OCI-M1 (cell line): ENCODE measurements at regions not wholly inside any gene's neighbourhood (a gene's known extent, or its start where the extent isn't known, plus 50 kb on each side); places are given as distances from the start of the nearest gene placed in this dataset.

ENCODE experiments used
- DNase-seq: peaks from one replicate; lab custom pipeline; 2025; lab: John Stamatoyannopoulos, UW

- DNase-seq, result no peak
These were observed 243.2 kb downstream of the PTBP2 start for GRCh38 chr1:96964761-96965160.

DNA sequence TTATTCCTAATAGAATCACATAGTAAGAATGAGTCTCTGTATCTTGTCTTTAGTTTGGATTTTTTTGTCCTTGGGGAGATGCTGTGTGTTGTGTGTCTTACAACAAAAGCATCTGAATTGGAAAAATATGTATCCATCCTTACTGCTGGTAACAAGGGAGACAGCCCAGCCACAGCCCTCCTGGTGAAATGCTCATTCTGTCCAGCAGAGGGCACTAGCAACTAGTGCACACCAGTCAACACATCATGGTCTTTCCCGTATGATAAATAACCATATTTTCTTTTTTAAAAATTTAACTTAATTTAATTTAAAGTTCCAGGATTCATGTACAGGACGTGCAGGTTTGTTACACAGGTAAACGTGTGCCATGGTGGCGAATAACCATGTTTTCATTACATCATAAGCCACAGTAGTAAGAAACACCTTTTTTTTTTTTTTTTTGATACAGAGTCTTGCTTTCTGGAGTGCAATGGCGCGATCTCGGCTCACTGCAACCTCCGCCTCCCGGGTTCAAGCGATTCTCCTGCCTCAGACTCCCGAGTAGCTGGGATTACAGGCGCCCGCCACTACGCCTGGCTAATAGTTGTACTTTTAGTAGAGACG lies 245.1 kb downstream of the PTBP2 start:
- peak; percentile 86 for DNase-seq

- DNase-seq, result no peak
These were observed 245.7 kb downstream of the PTBP2 start for GRCh38 chr1:96967311-96967710.

DNA sequence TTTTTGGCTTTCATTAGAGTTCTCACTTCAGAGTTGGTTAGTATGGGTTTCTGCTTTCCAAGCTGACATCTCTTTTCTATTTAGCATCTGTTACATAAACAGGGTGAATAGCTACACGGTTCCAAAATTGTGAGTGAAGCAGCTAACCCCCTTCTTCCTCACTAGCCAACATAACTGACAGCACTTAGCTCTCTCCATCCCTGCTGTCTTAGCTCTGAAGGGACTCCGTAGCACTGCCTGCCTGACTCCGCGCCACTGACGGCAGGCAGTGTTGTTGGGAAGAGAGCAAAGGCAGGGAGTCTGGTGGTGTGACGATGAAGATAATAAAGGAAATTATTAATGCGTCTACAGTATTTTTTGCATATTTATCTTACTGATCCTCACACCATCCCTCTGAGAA lies 247.0 kb downstream of the PTBP2 start:
- DNase-seq, result no peak

DNA sequence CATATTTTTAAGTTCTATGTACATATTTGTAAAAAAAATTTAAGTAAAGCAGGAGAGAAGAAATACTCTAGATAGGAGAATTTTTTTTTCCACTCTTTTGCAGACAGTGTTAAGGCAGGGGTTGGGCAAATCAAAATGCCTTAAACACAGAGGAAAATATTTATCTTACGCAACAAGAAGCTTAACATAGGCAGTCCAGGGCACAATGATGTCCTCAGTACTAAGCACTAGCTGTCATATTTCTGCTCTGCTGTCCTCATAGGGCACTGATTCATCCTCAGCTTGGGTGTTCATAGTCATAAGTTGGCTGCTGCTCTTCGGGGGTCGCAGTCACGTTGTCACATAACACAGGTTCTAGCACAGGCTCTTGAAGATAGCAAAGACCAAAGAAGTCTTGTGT lies 247.4 kb downstream of the PTBP2 start:
- no peak for DNase-seq

DNA sequence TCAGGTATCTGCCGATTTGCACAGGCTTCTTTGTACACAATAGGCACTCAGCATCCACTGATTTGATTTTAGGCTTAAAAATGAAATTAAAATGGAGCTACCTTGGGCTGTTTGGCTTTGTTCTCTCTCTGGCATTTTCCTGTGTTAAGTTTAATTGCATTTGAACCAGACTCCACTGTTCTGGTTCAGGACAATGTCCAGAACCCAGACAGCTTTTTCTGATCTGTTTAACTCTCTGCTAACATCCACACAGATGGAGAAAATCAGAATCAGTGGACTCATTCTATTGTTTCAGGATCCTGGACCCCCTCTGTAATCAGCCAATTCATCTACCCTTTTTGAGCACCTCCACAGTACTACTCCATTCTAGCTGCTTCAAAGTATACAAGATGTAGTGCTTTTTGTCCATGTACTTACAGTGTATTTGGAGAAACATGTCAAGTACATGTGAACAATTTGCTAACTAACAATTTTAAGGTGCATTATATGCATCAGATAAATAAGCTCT lies 248.1 kb downstream of the PTBP2 start:
- no peak for DNase-seq

GRCh38 chr1:96971439-96971838 lies 249.9 kb downstream of the PTBP2 start:
- no peak for DNase-seq

- peak; percentile 30 for DNase-seq
These were observed 250.4 kb downstream of the PTBP2 start for GRCh38 chr1:96971849-96972602.

DNA sequence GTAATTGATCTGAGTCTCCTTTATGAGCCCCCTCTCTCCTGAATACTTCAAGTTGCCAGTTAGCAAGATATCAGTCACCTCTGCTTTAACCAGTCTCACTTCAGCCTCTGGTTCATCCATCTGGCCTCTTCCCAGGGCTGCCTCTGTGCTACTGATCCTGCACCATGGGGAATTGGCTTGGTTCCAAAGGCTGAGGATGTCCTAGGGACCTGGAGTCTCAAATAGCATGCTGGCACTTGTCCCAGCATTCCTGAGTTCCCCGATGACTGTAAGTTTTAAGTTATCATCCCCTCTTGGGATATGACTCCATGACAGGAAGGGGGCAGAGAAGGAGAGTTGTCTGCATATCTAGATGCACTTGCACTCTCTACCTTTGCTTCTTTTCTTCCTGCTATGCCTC lies 252.0 kb downstream of the PTBP2 start:
- DNase-seq, result no peak

DNA sequence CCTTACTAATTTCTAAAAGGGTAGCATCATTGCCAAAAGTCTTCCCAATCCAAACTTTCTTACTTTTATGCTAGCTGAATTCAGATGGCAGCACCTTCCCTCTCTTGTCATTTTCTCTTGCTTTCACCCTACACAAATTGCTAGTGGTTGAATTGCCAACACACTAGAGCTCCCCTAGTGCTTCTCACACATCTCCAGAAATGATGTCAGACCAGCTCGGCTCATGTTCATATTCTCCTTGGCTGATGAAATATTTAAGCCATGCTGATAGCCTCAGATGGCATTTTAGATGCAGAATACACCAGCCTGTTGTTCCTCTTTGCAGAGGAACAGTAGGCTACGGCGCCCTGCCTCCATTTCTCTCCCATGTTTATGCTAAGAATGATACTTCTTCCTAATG lies 256.9 kb downstream of the PTBP2 start:
- peak; percentile 34 for DNase-seq

DNA sequence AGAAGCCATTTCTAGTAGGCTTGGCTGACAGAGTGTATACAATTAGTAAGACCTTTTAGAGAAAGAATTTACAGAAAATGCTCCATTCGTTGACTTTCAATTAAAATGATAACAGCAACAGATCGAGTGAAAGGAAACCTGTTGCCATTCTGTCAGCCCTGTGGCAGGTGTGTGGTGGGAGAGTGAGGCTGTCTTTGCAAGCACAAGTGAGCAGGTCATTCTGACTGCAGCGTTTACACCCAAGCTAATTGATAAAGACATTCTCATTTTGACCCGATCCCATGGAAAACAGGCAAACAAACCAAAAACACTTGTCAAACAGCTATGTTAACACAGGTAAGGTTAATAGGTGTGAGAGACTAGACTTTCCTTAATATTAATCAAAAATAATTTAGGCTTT lies 257.3 kb downstream of the PTBP2 start:
- DNase-seq, result no peak

- DNase-seq, result no peak
These were observed 258.0 kb downstream of the PTBP2 start for GRCh38 chr1:96979304-96980268.

GRCh38 chr1:96980448-96980847 lies 258.9 kb downstream of the PTBP2 start:
- no peak for DNase-seq

DNA sequence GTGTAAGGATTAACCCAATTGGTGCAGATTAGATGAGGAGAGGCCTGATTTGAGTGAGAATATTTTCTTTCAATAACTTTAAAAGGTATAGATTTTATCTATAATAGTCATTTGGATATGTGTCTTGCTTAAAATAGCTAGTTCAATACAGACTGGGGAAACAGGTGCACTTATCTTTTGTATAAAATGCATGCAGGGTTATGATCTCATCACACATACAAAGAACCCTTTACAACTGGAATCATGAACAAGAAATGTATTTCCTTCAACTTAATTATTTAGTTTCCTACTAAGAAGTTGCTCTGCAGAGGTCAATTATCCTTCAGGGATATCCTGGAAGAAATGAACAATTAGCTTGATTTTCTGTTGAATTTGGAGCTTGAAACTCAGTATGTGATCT lies 259.6 kb downstream of the PTBP2 start:
- no peak for DNase-seq

GRCh38 chr1:96982118-96982517 lies 260.5 kb downstream of the PTBP2 start:
- DNase-seq, result no peak

DNA sequence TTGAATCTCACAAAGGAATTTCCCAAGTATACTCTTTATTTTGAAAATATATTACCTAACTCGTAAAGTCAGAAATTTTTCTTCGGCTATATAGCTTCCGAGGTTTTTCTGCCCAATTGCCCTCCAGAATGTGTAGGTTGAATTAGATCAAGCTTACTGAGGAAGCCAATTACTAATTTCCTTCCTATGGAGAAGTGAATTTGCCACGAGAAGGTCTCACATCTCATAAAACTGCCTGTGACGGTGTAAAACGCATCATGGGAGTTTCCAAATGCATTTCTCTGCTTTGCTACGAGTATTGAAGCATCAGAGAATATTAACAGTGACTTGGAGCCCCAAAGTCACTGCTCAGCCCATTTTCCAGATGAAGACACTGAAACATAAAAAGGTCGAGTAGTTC lies 262.3 kb downstream of the PTBP2 start:
- DNase-seq, result no peak

GRCh38 chr1:96987186-96987703 lies 265.7 kb downstream of the PTBP2 start:
- DNase-seq, result no peak

DNA sequence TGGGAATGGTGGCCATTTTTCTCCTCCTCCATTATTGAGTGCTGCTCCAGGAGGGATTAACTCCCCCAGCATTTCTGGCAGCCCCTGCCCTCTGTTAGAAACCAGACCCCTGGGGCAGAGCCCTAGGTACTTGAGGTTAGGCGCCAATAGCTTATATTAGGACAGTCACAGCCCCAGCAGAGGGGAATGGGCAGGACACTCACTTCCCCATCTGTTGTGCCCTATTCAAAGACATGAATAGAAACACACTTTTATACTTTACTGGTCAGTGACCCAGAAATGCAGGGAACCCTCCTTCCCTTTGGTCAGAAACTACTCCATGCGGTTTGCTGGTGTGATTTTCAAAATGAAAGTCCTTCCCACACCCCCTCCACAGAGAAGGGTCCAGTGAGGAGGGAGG lies 267.7 kb downstream of the PTBP2 start:
- DNase-seq, result no peak

DNA sequence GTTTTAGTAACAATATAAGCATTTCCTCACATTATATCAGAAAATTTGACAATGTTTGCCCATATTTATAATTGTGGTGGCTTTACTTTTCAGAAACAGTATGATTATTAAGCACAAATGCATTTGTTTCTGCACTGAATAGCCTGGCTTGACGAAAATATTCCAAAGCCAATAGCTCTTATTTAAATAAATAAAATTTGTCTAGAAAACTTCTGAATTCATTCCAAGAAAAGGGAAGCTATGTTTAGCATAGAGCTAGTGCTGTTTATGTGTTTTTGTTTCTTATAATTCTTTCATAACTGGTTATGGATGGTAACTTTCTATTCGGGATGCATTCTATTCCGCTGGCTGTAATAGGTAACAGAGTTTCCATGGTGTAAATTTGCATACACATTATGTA lies 268.6 kb downstream of the PTBP2 start:
- no peak for DNase-seq

GRCh38 chr1:96991261-96991660 lies 269.7 kb downstream of the PTBP2 start:
- DNase-seq, result no peak

DNA sequence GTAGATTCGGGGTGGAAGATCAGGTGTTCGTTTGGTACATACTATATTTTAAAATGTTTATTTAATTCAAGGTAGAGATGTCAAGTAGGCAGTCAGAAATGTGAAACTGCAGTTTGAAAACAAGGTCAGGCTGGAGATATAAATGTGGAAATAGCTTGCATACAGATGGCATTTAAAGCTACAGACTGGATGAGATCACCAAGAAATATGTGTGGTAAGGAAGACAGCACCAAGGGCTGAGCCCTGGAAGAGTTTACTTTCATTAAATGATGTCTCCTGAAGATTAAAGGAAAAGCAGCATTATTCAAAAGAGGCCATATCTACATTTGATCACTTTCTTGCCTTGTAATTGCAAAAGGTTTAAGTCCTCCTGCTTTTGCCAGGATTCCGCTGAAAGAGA lies 271.3 kb downstream of the PTBP2 start:
- no peak for DNase-seq

GRCh38 chr1:96995351-96995750 lies 273.8 kb downstream of the PTBP2 start:
- DNase-seq, result no peak
